ENCODE measurements at regions not wholly inside any gene's neighbourhood (a gene's known extent, or its start where the extent isn't known, plus 50 kb on each side); places are given as distances from the start of the nearest gene placed in this dataset.

- intact Hi-C loops (cut with DNase I; ENCODE audit: low total_unique reads), result no loop called here
- TF ChIP-seq POLR2A (IDR thresholded peaks at IDR 0.05), result no peak
- TF ChIP-seq, protein P1, sequence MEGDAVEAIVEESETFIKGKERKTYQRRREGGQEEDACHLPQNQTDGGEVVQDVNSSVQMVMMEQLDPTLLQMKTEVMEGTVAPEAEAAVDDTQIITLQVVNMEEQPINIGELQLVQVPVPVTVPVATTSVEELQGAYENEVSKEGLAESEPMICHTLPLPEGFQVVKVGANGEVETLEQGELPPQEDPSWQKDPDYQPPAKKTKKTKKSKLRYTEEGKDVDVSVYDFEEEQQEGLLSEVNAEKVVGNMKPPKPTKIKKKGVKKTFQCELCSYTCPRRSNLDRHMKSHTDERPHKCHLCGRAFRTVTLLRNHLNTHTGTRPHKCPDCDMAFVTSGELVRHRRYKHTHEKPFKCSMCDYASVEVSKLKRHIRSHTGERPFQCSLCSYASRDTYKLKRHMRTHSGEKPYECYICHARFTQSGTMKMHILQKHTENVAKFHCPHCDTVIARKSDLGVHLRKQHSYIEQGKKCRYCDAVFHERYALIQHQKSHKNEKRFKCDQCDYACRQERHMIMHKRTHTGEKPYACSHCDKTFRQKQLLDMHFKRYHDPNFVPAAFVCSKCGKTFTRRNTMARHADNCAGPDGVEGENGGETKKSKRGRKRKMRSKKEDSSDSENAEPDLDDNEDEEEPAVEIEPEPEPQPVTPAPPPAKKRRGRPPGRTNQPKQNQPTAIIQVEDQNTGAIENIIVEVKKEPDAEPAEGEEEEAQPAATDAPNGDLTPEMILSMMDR (IDR thresholded peaks at IDR 0.05), result no peak
- 57 to 68% methylated on average over 3 of the region's 3 CpGs for WGBS, 2 donors
- no peak for DNase-seq (ENCODE audit: low spot score in 2 of 2)
- no peak overlapping the region for H3K4me3 ChIP-seq (ENCODE audit: low read depth, poor library complexity, severe bottlenecking)
Measured at GRCh38 chr9:79325501-79325900, 246.3 kb upstream of the TLE4 start.

GRCh38 chr9:79329861-79330260 is 241.9 kb upstream of the TLE4 start:
- TF ChIP-seq, protein P1 (IDR thresholded peaks at IDR 0.05), result no peak
- TF ChIP-seq POLR2A (IDR thresholded peaks at IDR 0.05), result no peak
- intact Hi-C loops (cut with DNase I; ENCODE audit: low total_unique reads), result no loop called here
- DNase-seq (ENCODE audit: low spot score in 2 of 2), result no peak
- no peak overlapping the region for H3K4me3 ChIP-seq (ENCODE audit: low read depth, poor library complexity, severe bottlenecking)
- WGBS, 2 donors, result 78 to 86% methylated on average over 1 of the region's 1 CpG

- TF ChIP-seq, protein P1 (IDR thresholded peaks at IDR 0.05), result no peak
- no peak for TF ChIP-seq POLR2A (IDR thresholded peaks at IDR 0.05)
- H3K4me3 ChIP-seq (ENCODE audit: low read depth, poor library complexity, severe bottlenecking), result no peak overlapping the region
- no peak for DNase-seq (ENCODE audit: low spot score in 2 of 2)
- 96 to 98% methylated on average over 6 of the region's 6 CpGs for WGBS, 2 donors
- intact Hi-C loops (cut with DNase I; ENCODE audit: low total_unique reads), result no loop called here
Measured at GRCh38 chr9:79334001-79334400, 237.8 kb upstream of the TLE4 start.

- 38 to 46% methylated on average over 1 of the region's 1 CpG for WGBS, 2 donors
- TF ChIP-seq, protein P1 (IDR thresholded peaks at IDR 0.05), result no peak
- TF ChIP-seq POLR2A (IDR thresholded peaks at IDR 0.05), result no peak
- no peak overlapping the region for H3K4me3 ChIP-seq (ENCODE audit: low read depth, poor library complexity, severe bottlenecking)
- no peak for DNase-seq (ENCODE audit: low spot score in 2 of 2)
- intact Hi-C loops (cut with DNase I; ENCODE audit: low total_unique reads), result no loop called here
Measured at GRCh38 chr9:79334711-79335110, 237.1 kb upstream of the TLE4 start.

- no peak for TF ChIP-seq POLR2A (IDR thresholded peaks at IDR 0.05)
- TF ChIP-seq, protein P1 (IDR thresholded peaks at IDR 0.05), result no peak
- DNase-seq (ENCODE audit: low spot score in 2 of 2), result no peak
- WGBS, 2 donors, result 100% methylated on average over 1 of the region's 1 CpG
- intact Hi-C loops (cut with DNase I; ENCODE audit: low total_unique reads), result no loop called here
- no peak overlapping the region for H3K4me3 ChIP-seq (ENCODE audit: low read depth, poor library complexity, severe bottlenecking)
Measured at GRCh38 chr9:79335987-79336386, 235.8 kb upstream of the TLE4 start.

- intact Hi-C loops (cut with DNase I; ENCODE audit: low total_unique reads), result no loop called here
- WGBS, 2 donors, result 69 to 70% methylated on average over 6 of the region's 6 CpGs
- DNase-seq (ENCODE audit: low spot score in 2 of 2), result no peak
- TF ChIP-seq, protein P1 (IDR thresholded peaks at IDR 0.05), result no peak
- no peak for TF ChIP-seq POLR2A (IDR thresholded peaks at IDR 0.05)
- H3K4me3 ChIP-seq (ENCODE audit: low read depth, poor library complexity, severe bottlenecking), result no peak overlapping the region
Measured at GRCh38 chr9:79341561-79341960, 230.2 kb upstream of the TLE4 start.
